ENCODE measurements at regions not wholly inside any gene's neighbourhood (a gene's known extent, or its start where the extent isn't known, plus 50 kb on each side); places are given as distances from the start of the nearest gene placed in this dataset.

DNA sequence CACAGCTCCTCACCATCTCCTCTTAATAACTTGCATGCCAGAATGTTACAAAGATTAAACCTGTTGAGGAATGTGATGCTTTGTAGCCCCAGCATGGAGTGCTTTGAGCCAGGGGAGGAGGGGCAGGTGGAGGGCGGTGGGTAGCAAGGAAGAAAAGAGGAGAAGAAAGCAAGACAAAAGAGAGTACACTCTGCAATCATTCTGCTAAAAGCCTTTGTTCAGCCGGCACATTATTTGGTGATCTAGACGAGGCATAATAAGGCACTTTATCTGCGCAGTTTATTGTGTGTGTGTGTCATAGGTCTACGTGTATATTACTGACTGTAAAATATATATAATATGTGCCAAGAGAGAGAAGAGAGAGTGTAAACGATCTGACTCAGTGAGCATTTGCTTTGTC is 139.1 kb downstream of the SOX9 start:
- no peak for TF ChIP-seq SP1 (IDR thresholded peaks at IDR 0.05)
- TF ChIP-seq RAD21 (IDR thresholded peaks at IDR 0.05), result no peak
- TF ChIP-seq, protein P1, sequence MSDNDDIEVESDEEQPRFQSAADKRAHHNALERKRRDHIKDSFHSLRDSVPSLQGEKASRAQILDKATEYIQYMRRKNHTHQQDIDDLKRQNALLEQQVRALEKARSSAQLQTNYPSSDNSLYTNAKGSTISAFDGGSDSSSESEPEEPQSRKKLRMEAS (IDR thresholded peaks at IDR 0.05), result no peak
- TF ChIP-seq REST (IDR thresholded peaks at IDR 0.05), result no peak
- no peak for TF ChIP-seq CTCF (IDR thresholded peaks at IDR 0.05; ENCODE audit: low read depth, low read length, missing input control)
- TF ChIP-seq EGR1 (IDR thresholded peaks at IDR 0.05; ENCODE audit: low read depth in 2 of 2), result no peak
- no peak for TF ChIP-seq TAF1 (conservative IDR thresholded peaks at IDR 0.05)
- no peak for TF ChIP-seq FOXA2 (IDR thresholded peaks at IDR 0.05)
- no peak for TF ChIP-seq YY1 (IDR thresholded peaks at IDR 0.05)
- no peak for TF ChIP-seq FOXA1 (IDR thresholded peaks at IDR 0.05)
- no peak for TF ChIP-seq ATF3 (IDR thresholded peaks at IDR 0.05)
- TF ChIP-seq GABPA (IDR thresholded peaks at IDR 0.05 in 1 of 2, conservative IDR thresholded peaks at IDR 0.05 in 1 of 2), result no peak

All from liver (tissue), 3 donors.